ENCODE measurements at regions not wholly inside any gene's neighbourhood (a gene's known extent, or its start where the extent isn't known, plus 50 kb on each side); places are given as distances from the start of the nearest gene placed in this dataset.
"Not testable (repeated sequence)": the region's sequence is repeated elsewhere in the genome, so short reads cannot be mapped to it uniquely, and the experiment has no call there.

- DNase-seq (ENCODE audit: low read depth) = no peak
- no peak overlapping the region for H3K4me3 ChIP-seq (ENCODE audit: low read depth, low read length)
Measured at GRCh38 chr2:117321816-117322215, 492.7 kb upstream of the DDX18 start.

GRCh38 chr2:117323331-117323730 lies 491.2 kb upstream of the DDX18 start:
- no peak overlapping the region for H3K4me3 ChIP-seq (ENCODE audit: low read depth, low read length)
- DNase-seq (ENCODE audit: low read depth) = no peak

GRCh38 chr2:117330641-117331040 lies 483.9 kb upstream of the DDX18 start:
- no peak for DNase-seq (ENCODE audit: low read depth)
- H3K4me3 ChIP-seq (ENCODE audit: low read depth, low read length) = no peak overlapping the region

- no peak for DNase-seq (ENCODE audit: low read depth)
- H3K4me3 ChIP-seq (ENCODE audit: low read depth, low read length) = no peak overlapping the region
Measured at GRCh38 chr2:117335967-117336366, 478.5 kb upstream of the DDX18 start.

- no peak overlapping the region for H3K4me3 ChIP-seq (ENCODE audit: low read depth, low read length)
- DNase-seq (ENCODE audit: low read depth) = no peak
Measured at GRCh38 chr2:117336496-117336895, 478.0 kb upstream of the DDX18 start.

GRCh38 chr2:117337981-117338380 lies 476.5 kb upstream of the DDX18 start:
- DNase-seq (ENCODE audit: low read depth); H3K4me3 ChIP-seq (ENCODE audit: low read depth, low read length): not testable (repeated sequence)

GRCh38 chr2:117339980-117340379 lies 474.5 kb upstream of the DDX18 start:
- DNase-seq (ENCODE audit: low read depth) = no peak
- no peak overlapping the region for H3K4me3 ChIP-seq (ENCODE audit: low read depth, low read length)

- no peak overlapping the region for H3K4me3 ChIP-seq (ENCODE audit: low read depth, low read length)
- no peak for DNase-seq (ENCODE audit: low read depth)
Measured at GRCh38 chr2:117341690-117342089, 472.8 kb upstream of the DDX18 start.

GRCh38 chr2:117342415-117342814 lies 472.1 kb upstream of the DDX18 start:
- DNase-seq (ENCODE audit: low read depth) = no peak
- H3K4me3 ChIP-seq (ENCODE audit: low read depth, low read length) = no peak overlapping the region

GRCh38 chr2:117349687-117350086 lies 464.8 kb upstream of the DDX18 start:
- H3K4me3 ChIP-seq (ENCODE audit: low read depth, low read length) = no peak overlapping the region
- no peak for DNase-seq (ENCODE audit: low read depth)

GRCh38 chr2:117351396-117351795 lies 463.1 kb upstream of the DDX18 start:
- DNase-seq (ENCODE audit: low read depth) = no peak
- H3K4me3 ChIP-seq (ENCODE audit: low read depth, low read length) = no peak overlapping the region

GRCh38 chr2:117359266-117359914 lies 455.1 kb upstream of the DDX18 start:
- no peak overlapping the region for H3K4me3 ChIP-seq (ENCODE audit: low read depth, low read length)
- no peak for DNase-seq (ENCODE audit: low read depth)

- H3K4me3 ChIP-seq (ENCODE audit: low read depth, low read length) = no peak overlapping the region
- DNase-seq (ENCODE audit: low read depth) = no peak
Measured at GRCh38 chr2:117360586-117360985, 453.9 kb upstream of the DDX18 start.

GRCh38 chr2:117378653-117379052 lies 435.8 kb upstream of the DDX18 start:
- no peak for DNase-seq (ENCODE audit: low read depth)
- H3K4me3 ChIP-seq (ENCODE audit: low read depth, low read length) = no peak overlapping the region

- H3K4me3 ChIP-seq (ENCODE audit: low read depth, low read length) = no peak overlapping the region
- no peak for DNase-seq (ENCODE audit: low read depth)
Measured at GRCh38 chr2:117379928-117380327, 434.6 kb upstream of the DDX18 start.

- DNase-seq (ENCODE audit: low read depth); H3K4me3 ChIP-seq (ENCODE audit: low read depth, low read length): not testable (repeated sequence)
Measured at GRCh38 chr2:117383997-117384396, 430.5 kb upstream of the DDX18 start.

GRCh38 chr2:117396161-117396560 lies 418.3 kb upstream of the DDX18 start:
- H3K4me3 ChIP-seq (ENCODE audit: low read depth, low read length) = no peak overlapping the region
- DNase-seq (ENCODE audit: low read depth) = no peak

GRCh38 chr2:117401582-117401981 lies 412.9 kb upstream of the DDX18 start:
- DNase-seq (ENCODE audit: low read depth) = no peak
- H3K4me3 ChIP-seq (ENCODE audit: low read depth, low read length) = no peak overlapping the region

- DNase-seq (ENCODE audit: low read depth) = no peak
- no peak overlapping the region for H3K4me3 ChIP-seq (ENCODE audit: low read depth, low read length)
Measured at GRCh38 chr2:117406443-117406842, 408.0 kb upstream of the DDX18 start.

GRCh38 chr2:117407746-117408145 lies 406.7 kb upstream of the DDX18 start:
- H3K4me3 ChIP-seq (ENCODE audit: low read depth, low read length) = no peak overlapping the region
- no peak for DNase-seq (ENCODE audit: low read depth)

- no peak overlapping the region for H3K4me3 ChIP-seq (ENCODE audit: low read depth, low read length)
- no peak for DNase-seq (ENCODE audit: low read depth)
Measured at GRCh38 chr2:117409443-117409842, 405.0 kb upstream of the DDX18 start.

- no peak for DNase-seq (ENCODE audit: low read depth)
- no peak overlapping the region for H3K4me3 ChIP-seq (ENCODE audit: low read depth, low read length)
Measured at GRCh38 chr2:117411983-117412382, 402.5 kb upstream of the DDX18 start.
